Mesendoderm (in vitro differentiated cells): ENCODE measurements at regions not wholly inside any gene's neighbourhood (a gene's known extent, or its start where the extent isn't known, plus 50 kb on each side); places are given as distances from the start of the nearest gene placed in this dataset.

Experiments used
- DNase-seq: peaks from one replicate; pipeline ENCODE4 v3.0.0; 2013
- H2AK5ac ChIP-seq: 2 replicates; pipeline ENCODE4 v1.6.1; 2013; ENCODE audit warnings: low read length, inconsistent platforms
- H2BK120ac ChIP-seq: 2 replicates; pipeline ENCODE4 v1.6.1; 2013; ENCODE audit warnings: low read depth, mild to moderate bottlenecking, low read length, moderate library complexity, mixed read lengths
- H2BK15ac ChIP-seq: replicated peaks from 2 replicates; pipeline ENCODE4 v1.6.1; 2013; ENCODE audit warnings: low read depth, mild to moderate bottlenecking, moderate library complexity
- H2BK5ac ChIP-seq: 2 replicates; pipeline ENCODE4 v1.6.1; 2013; ENCODE audit warnings: low read length, inconsistent platforms
- H3K18ac ChIP-seq: 2 replicates; pipeline ENCODE4 v1.6.1; 2013; ENCODE audit warnings: mild to moderate bottlenecking, low read length, mixed read lengths
- H3K23ac ChIP-seq: one replicate; pipeline ENCODE4 v1.6.1; 2013; ENCODE audit warnings: low read length
- H3K27ac ChIP-seq: 2 replicates; pipeline ENCODE4 v1.5.1; 2013; ENCODE audit warnings: low read depth, mild to moderate bottlenecking, inconsistent platforms, low read length, moderate library complexity
- H3K27me3 ChIP-seq: 2 replicates; pipeline ENCODE4 v1.6.1; 2013; ENCODE audit warnings: low read length, control low read depth, mild to moderate bottlenecking, inconsistent platforms; ENCODE audit not compliant: insufficient read depth, poor library complexity
- H3K36me3 ChIP-seq: 2 replicates; pipeline ENCODE4 v1.6.1; 2013; ENCODE audit warnings: low read length, inconsistent platforms; ENCODE audit not compliant: control insufficient read depth, insufficient read depth
- H3K4ac ChIP-seq: one replicate; pipeline ENCODE4 v1.6.1; 2013; ENCODE audit warnings: low read depth, mild to moderate bottlenecking, low read length, moderate library complexity
- H3K4me1 ChIP-seq: 2 replicates; pipeline ENCODE4 v1.6.1; 2013; ENCODE audit warnings: low read depth, low read length, inconsistent platforms; ENCODE audit not compliant: control insufficient read depth
- H3K4me2 ChIP-seq: 2 replicates; pipeline ENCODE4 v1.6.1; 2013; ENCODE audit warnings: low read length
- H3K4me3 ChIP-seq: 2 replicates; pipeline ENCODE4 v1.5.1; 2013; ENCODE audit warnings: mild to moderate bottlenecking, low read length
- H3K56ac ChIP-seq: one replicate; pipeline ENCODE4 v1.6.1; 2013; ENCODE audit warnings: low read length
- H3K79me1 ChIP-seq: 2 replicates; pipeline ENCODE4 v1.6.1; 2013; ENCODE audit warnings: low read length, inconsistent platforms
- H3K79me2 ChIP-seq: 2 replicates; pipeline ENCODE4 v1.6.1; 2013; ENCODE audit warnings: mild to moderate bottlenecking, low read length; ENCODE audit not compliant: control insufficient read depth, insufficient read depth
- H3K9ac ChIP-seq: 2 replicates; pipeline ENCODE4 v1.6.1; 2013; ENCODE audit warnings: low read length, inconsistent platforms
- H4K5ac ChIP-seq: one replicate; pipeline ENCODE4 v1.6.1; 2013; ENCODE audit warnings: low read length
- H4K8ac ChIP-seq: one replicate; pipeline ENCODE4 v1.6.1; 2013; ENCODE audit warnings: low read depth, mild to moderate bottlenecking, control low read depth, low read length, moderate library complexity
- WGBS: extraction: QIAGEN DNeasy Blood & Tissue Kit; methylation state at CpG from one replicate; pipeline ENCODE4 v1.1.7; 2013; ENCODE audit warnings: low lambda C conversion rate, missing lambda C conversion rate; ENCODE audit not compliant: insufficient coverage; ENCODE audit errors: extremely low coverage; 5-methylcytosine and 5-hydroxymethylcytosine counted together

DNA sequence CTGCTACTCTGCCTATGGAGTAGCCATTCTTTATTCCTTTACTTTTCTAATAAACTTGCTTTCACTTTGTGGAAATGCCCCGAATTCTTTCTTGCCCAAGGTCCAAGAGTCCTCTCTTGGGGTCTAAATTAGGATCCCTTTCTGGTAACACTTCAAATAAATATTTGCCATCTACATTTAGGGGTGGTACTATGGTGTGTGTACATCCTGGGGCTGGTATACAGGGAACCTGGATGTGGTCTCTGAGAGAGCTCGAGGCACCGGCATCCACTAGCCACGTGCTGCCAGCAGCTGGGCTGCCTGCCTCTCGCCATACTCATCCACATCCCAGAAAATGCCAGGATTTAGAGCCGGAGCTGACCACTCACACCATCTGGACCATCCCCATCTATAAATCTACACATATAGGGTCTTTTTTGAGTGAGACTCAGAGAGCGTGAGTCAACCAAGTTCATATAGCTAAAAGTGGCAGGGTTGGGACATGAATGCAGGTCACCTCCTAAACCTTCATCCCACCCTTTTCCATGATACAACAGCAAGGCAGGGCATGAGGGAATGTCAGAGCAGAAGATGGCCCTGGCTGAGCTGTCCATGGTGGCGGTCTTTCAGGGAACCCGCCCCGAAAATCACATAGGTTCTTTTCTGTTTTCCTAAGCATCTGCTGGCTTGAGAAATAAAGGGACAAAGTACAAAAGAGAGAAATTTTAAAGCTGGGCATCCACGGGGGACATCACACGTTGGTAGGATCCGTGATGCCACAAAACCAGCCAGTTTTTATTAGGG is 76.6 kb upstream of the F3 start:
- H3K56ac ChIP-seq: no peak overlapping the region
- no peak overlapping the region for H3K4me3 ChIP-seq
- H3K4me1 ChIP-seq: no peaks in the 10 kb centered on the region
- H2BK5ac ChIP-seq: no peak overlapping the region
- no peak overlapping the region for H2AK5ac ChIP-seq
- H4K5ac ChIP-seq: no peak overlapping the region
- no peak overlapping the region for H3K4me2 ChIP-seq
- H3K18ac ChIP-seq: no peak overlapping the region
- H3K27me3 ChIP-seq: no peaks in the 10 kb centered on the region
- H3K9ac ChIP-seq: no peak overlapping the region
- no CpG with 5 or more reads among the region's 13 CpGs for WGBS
- no peaks in the 10 kb centered on the region for H3K79me1 ChIP-seq
- no peak overlapping the region for H4K8ac ChIP-seq
- H2BK120ac ChIP-seq: no peak overlapping the region
- no peaks in the 10 kb centered on the region for H3K36me3 ChIP-seq
- H3K79me2 ChIP-seq: no peaks in the 10 kb centered on the region
- no peak overlapping the region for H3K23ac ChIP-seq
- no peak for DNase-seq
- no peak overlapping the region for H3K27ac ChIP-seq
- no peak overlapping the region for H3K4ac ChIP-seq
- no peak overlapping the region for H2BK15ac ChIP-seq

DNA sequence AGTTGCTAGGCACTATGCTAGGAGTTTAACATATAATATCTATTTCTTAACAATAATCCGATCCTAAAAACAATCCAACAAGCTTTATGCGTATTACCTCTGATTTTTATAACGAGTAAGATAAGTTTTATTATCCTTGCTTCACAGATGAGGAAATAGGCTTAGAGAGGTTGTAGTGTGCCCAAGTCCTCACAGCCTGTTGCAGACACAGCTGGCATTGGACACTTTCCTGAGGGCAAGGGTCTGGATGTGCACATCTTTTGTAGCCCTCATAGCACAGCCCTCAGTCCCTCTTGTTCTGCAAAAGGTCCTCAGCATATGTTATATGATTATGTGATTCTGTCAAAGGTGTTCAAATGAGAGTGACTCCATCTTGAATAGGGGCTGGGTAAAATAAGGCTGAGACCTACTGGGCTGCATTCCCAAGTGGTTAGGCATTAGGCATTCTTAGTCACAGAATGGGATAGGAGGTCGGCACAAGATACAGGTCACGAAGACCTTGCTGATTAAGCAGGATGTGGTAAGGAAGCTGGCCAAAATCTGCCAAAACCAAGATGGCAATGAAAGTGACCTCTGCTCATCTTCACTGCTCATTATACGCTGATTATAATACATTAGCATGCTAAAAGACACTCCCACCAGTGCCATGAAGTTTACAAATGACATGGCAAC is 75.7 kb upstream of the F3 start:
- no peak overlapping the region for H3K18ac ChIP-seq
- H3K27me3 ChIP-seq: no peaks in the 10 kb centered on the region
- H2BK15ac ChIP-seq: no peak overlapping the region
- no peak overlapping the region for H2AK5ac ChIP-seq
- no peak overlapping the region for H4K5ac ChIP-seq
- no peak overlapping the region for H2BK120ac ChIP-seq
- H3K9ac ChIP-seq: no peak overlapping the region
- H3K4me1 ChIP-seq: no peaks in the 10 kb centered on the region
- DNase-seq: no peak
- no peak overlapping the region for H3K4me3 ChIP-seq
- no peak overlapping the region for H2BK5ac ChIP-seq
- H3K23ac ChIP-seq: no peak overlapping the region
- no peaks in the 10 kb centered on the region for H3K36me3 ChIP-seq
- H3K4me2 ChIP-seq: no peak overlapping the region
- WGBS: 100% methylated on average over 3 of the region's 6 CpGs
- H3K4ac ChIP-seq: no peak overlapping the region
- no peaks in the 10 kb centered on the region for H3K79me2 ChIP-seq
- H3K79me1 ChIP-seq: no peaks in the 10 kb centered on the region
- H3K56ac ChIP-seq: no peak overlapping the region
- H3K27ac ChIP-seq: no peak overlapping the region
- no peak overlapping the region for H4K8ac ChIP-seq

DNA sequence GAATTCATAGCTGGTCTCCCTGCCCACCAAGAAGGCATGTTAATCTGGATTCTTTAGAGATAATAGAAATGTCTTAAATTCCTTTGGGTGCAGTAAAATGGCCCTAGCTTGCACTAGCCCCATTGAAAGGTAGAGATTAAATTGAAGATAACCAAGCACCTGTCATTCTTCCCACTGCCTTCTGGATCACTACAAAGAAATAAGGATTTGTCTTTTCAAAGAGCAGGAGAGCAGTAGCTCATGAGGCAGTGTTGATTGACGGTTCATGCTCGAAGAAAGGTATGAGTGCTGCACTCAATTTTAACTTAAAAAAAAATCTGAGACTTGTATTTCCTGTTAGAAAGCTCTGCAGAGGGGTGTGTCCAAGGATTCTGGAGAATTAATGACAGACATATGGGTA is 74.9 kb upstream of the F3 start:
- no peak overlapping the region for H2BK5ac ChIP-seq
- no peak overlapping the region for H3K18ac ChIP-seq
- H3K23ac ChIP-seq: no peak overlapping the region
- H4K5ac ChIP-seq: no peak overlapping the region
- no peak overlapping the region for H3K4me2 ChIP-seq
- H3K27me3 ChIP-seq: no peaks in the 10 kb centered on the region
- no peak overlapping the region for H2BK120ac ChIP-seq
- H3K56ac ChIP-seq: no peak overlapping the region
- H3K36me3 ChIP-seq: no peaks in the 10 kb centered on the region
- H3K79me2 ChIP-seq: no peaks in the 10 kb centered on the region
- no peaks in the 10 kb centered on the region for H3K4me1 ChIP-seq
- H2AK5ac ChIP-seq: no peak overlapping the region
- H3K79me1 ChIP-seq: no peaks in the 10 kb centered on the region
- no peak overlapping the region for H3K4ac ChIP-seq
- peak; percentile 53 for DNase-seq
- no peak overlapping the region for H4K8ac ChIP-seq
- WGBS: no CpG with 5 or more reads among the region's 2 CpGs
- no peak overlapping the region for H3K27ac ChIP-seq
- H3K9ac ChIP-seq: no peak overlapping the region
- no peak overlapping the region for H3K4me3 ChIP-seq
- no peak overlapping the region for H2BK15ac ChIP-seq

- Histone ChIP-seq H3K27ac (no peak overlapping the region), H3K4me1 (no peaks in the 10 kb centered on the region), H3K4ac (no peak overlapping the region), H3K27me3 (no peaks in the 10 kb centered on the region), H3K23ac (no peak overlapping the region), H3K56ac (no peak overlapping the region), H3K9ac (no peak overlapping the region), H3K18ac (no peak overlapping the region), H3K79me1 (no peaks in the 10 kb centered on the region), H3K36me3 (no peaks in the 10 kb centered on the region), H3K4me2 (no peak overlapping the region), H2AK5ac (no peak overlapping the region), H2BK120ac (no peak overlapping the region), H2BK5ac (no peak overlapping the region), H3K79me2 (no peaks in the 10 kb centered on the region), H3K4me3 (no peak overlapping the region), H4K8ac (no peak overlapping the region), H4K5ac (no peak overlapping the region), H2BK15ac (peak overlapping the region; percentile 37)
- no CpG with 5 or more reads among the region's 4 CpGs for WGBS
- DNase-seq: no peak
Observed at GRCh38 chr1:94614996-94615395, 73.4 kb upstream of the F3 start.

GRCh38 chr1:94614168-94614815 is 72.7 kb upstream of the F3 start:
- H2BK120ac ChIP-seq: no peak overlapping the region
- no peak overlapping the region for H3K9ac ChIP-seq
- DNase-seq: no peak
- no peak overlapping the region for H4K8ac ChIP-seq
- no peaks in the 10 kb centered on the region for H3K27me3 ChIP-seq
- no peak overlapping the region for H4K5ac ChIP-seq
- H3K4me3 ChIP-seq: no peak overlapping the region
- no peak overlapping the region for H3K23ac ChIP-seq
- H3K27ac ChIP-seq: no peak overlapping the region
- WGBS: no CpG with 5 or more reads among the region's 8 CpGs
- H3K79me1 ChIP-seq: no peaks in the 10 kb centered on the region
- H3K4ac ChIP-seq: no peak overlapping the region
- no peaks in the 10 kb centered on the region for H3K79me2 ChIP-seq
- no peak overlapping the region for H2BK5ac ChIP-seq
- H3K18ac ChIP-seq: no peak overlapping the region
- H3K56ac ChIP-seq: no peak overlapping the region
- H3K36me3 ChIP-seq: no peaks in the 10 kb centered on the region
- no peak overlapping the region for H3K4me2 ChIP-seq
- no peaks in the 10 kb centered on the region for H3K4me1 ChIP-seq
- no peak overlapping the region for H2BK15ac ChIP-seq
- no peak overlapping the region for H2AK5ac ChIP-seq
